HEK293 (cell line): ENCODE measurements at regions not wholly inside any gene's neighbourhood (a gene's known extent, or its start where the extent isn't known, plus 50 kb on each side); places are given as distances from the start of the nearest gene placed in this dataset.

ENCODE experiments used
- CTCF ChIA-PET: fragments of 350-600 bp; formaldehyde crosslinking; extraction: SDS; loops from one replicate; lab custom pipeline; 2021; ENCODE audit warnings: antibody characterized with exemption; lab: Yijun Ruan, JAX
- POLR2A ChIA-PET: fragments of 300-600 bp; formaldehyde crosslinking; extraction: SDS; loops from one replicate; lab custom pipeline; 2020; ENCODE audit warnings: antibody characterized with exemption, inconsistent platforms; lab: Yijun Ruan, JAX
- H3K27ac ChIP-seq: fragments of 200-500 bp; sonication (Bioruptor generic); 2 replicates; pipeline ENCODE4 v1.5.1; 2014; ENCODE audit warnings: low read depth, low read length, control low read depth, inconsistent platforms; ENCODE audit errors: extremely low read depth
- H3K36me3 ChIP-seq, 2 experiments: fragments of 200-500 bp in 1 of 2; sonication (Bioruptor generic) in 1 of 2; 1 replicate in 1 of 2; 2 replicates in 1 of 2; pipeline ENCODE4 v1.5.1; 2014 to 2017; ENCODE audit warnings: inconsistent platforms in 2 of 2, low read length in 2 of 2; ENCODE audit not compliant: control insufficient read depth in 2 of 2, insufficient read depth in 1 of 2
- H3K4me1 ChIP-seq: fragments of 200-500 bp; sonication (Bioruptor generic); 2 replicates; pipeline ENCODE4 v1.5.1; 2014; ENCODE audit warnings: mild to moderate bottlenecking, low read length, inconsistent platforms; ENCODE audit not compliant: control insufficient read depth, insufficient read depth
- H3K4me3 ChIP-seq: 2 replicates; pipeline ENCODE4 v1.5.1; 2011; ENCODE audit warnings: low read depth, mild to moderate bottlenecking, control low read depth, low read length, moderate library complexity
- H3K9me3 ChIP-seq: fragments of 200-500 bp; sonication (Bioruptor generic); 2 replicates; pipeline ENCODE4 v1.5.1; 2014; ENCODE audit warnings: low read depth, low read length, inconsistent platforms; ENCODE audit not compliant: control insufficient read depth, insufficient read depth
- GLI2 ChIP-seq: fragments of 450-650 bp; formaldehyde crosslinking; IDR thresholded peaks from 2 replicates; pipeline ENCODE4; 2017; ENCODE audit warnings: missing biosample characterization, missing genetic modification characterization, low read depth, borderline replicate concordance
- HOXC10 ChIP-seq: sonication (generic); formaldehyde crosslinking; IDR thresholded peaks from 2 replicates; pipeline ENCODE4 v1.8.1; 2023; ENCODE audit warnings: mild to moderate bottlenecking, missing genetic modification reagents
- SETDB1 ChIP-seq: IDR thresholded peaks from one replicate; pipeline ENCODE4 v1.6.1; 2017; ENCODE audit warnings: mild to moderate bottlenecking, low read length, moderate library complexity, mixed read lengths; ENCODE audit not compliant: insufficient read length
- ZBTB7A ChIP-seq: fragments of 450-650 bp; formaldehyde crosslinking; IDR thresholded peaks from 2 replicates; pipeline ENCODE4 v1.5.1; 2016; ENCODE audit warnings: low read depth, missing biosample characterization, missing genetic modification characterization
- ZFHX2 ChIP-seq: fragments of 450-650 bp; formaldehyde crosslinking; conservative IDR thresholded peaks from 2 replicates; pipeline ENCODE4 v1.5.1; 2016; ENCODE audit warnings: missing biosample characterization, missing genetic modification characterization
- ZNF138 ChIP-seq: fragments of 450-650 bp; formaldehyde crosslinking; IDR thresholded peaks from 2 replicates; pipeline ENCODE4 v1.5.1; 2016; ENCODE audit warnings: missing biosample characterization, missing genetic modification characterization, borderline replicate concordance
- ZNF19 ChIP-seq: fragments of 450-650 bp; formaldehyde crosslinking; IDR thresholded peaks from 2 replicates; pipeline ENCODE4; 2016; ENCODE audit warnings: missing biosample characterization, missing genetic modification characterization, low read depth
- ZNF221 ChIP-seq: fragments of 450-650 bp; formaldehyde crosslinking; IDR thresholded peaks from 2 replicates; pipeline ENCODE4 v1.5.1; 2017; ENCODE audit warnings: missing biosample characterization, missing genetic modification characterization, borderline replicate concordance
- ZNF473 ChIP-seq: fragments of 450-650 bp; formaldehyde crosslinking; IDR thresholded peaks from 2 replicates; pipeline ENCODE4 v1.5.1; 2017; ENCODE audit warnings: missing biosample characterization, missing genetic modification characterization
- ZNF621 ChIP-seq: fragments of 450-650 bp; formaldehyde crosslinking; IDR thresholded peaks from 2 replicates; pipeline ENCODE4 v1.5.1; 2017; ENCODE audit warnings: missing biosample characterization, missing genetic modification characterization
- ZNF670 ChIP-seq: fragments of 450-650 bp; formaldehyde crosslinking; IDR thresholded peaks from 2 replicates; pipeline ENCODE4 v1.5.1; 2016; ENCODE audit warnings: missing biosample characterization, missing genetic modification characterization, low read depth
- ZNF677 ChIP-seq: fragments of 450-650 bp; IDR thresholded peaks from 2 replicates; pipeline ENCODE4 v1.5.0; 2018; ENCODE audit warnings: missing biosample characterization, mild to moderate bottlenecking, missing genetic modification characterization, moderate library complexity
- ZNF747 ChIP-seq: fragments of 450-650 bp; formaldehyde crosslinking; IDR thresholded peaks from 2 replicates; pipeline ENCODE4 v1.5.1; 2016; ENCODE audit warnings: missing biosample characterization, missing genetic modification characterization
- TF ChIP-seq, protein P1 (sequence below): fragments of 450-650 bp; formaldehyde crosslinking; conservative IDR thresholded peaks from 2 replicates; pipeline ENCODE4 v1.5.1; 2016; ENCODE audit warnings: low read depth, missing biosample characterization, missing genetic modification characterization
- TF ChIP-seq, protein P2 (sequence below): IDR thresholded peaks from 2 replicates; pipeline ENCODE4 v1.6.1; 2011; ENCODE audit warnings: mild to moderate bottlenecking, low read depth, low read length, borderline replicate concordance

DNA sequence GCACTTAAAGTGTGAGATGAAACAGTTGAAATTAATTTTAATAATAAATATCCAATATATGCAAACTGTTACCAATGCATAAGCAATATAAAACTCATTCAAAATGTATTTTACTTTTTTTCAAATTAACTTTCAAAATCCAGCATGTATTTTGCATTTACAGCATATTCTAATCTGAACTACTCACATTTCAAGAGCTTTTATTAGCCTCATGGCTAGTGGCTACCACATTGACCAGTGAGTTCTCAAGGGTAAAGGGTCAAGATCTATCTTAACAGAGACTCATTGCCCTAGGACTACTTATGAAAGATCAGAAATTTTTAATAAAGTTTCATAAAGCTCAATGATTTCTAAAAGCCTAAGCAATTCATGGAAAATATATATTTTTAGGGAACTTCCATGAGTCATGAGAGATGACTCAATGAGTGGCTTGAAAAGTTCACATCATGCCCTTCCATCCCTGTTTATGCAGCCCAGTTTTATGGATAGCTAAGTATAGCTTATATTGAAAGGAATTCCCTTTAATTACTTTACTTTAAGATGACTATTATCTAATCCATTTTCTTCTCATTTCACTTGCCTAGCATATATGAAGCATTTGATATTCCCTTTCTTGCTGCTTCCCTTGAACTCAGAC, 608.6 kb downstream of the SLCO4C1 start (continued):
- TF ChIP-seq ZNF670 (tag by site-specific recombination) (no peak), ZBTB7A (tag by site-specific recombination) (no peak), ZNF621 (no peak), ZNF473 (tag by site-specific recombination) (no peak)
- TF ChIP-seq, protein P1, sequence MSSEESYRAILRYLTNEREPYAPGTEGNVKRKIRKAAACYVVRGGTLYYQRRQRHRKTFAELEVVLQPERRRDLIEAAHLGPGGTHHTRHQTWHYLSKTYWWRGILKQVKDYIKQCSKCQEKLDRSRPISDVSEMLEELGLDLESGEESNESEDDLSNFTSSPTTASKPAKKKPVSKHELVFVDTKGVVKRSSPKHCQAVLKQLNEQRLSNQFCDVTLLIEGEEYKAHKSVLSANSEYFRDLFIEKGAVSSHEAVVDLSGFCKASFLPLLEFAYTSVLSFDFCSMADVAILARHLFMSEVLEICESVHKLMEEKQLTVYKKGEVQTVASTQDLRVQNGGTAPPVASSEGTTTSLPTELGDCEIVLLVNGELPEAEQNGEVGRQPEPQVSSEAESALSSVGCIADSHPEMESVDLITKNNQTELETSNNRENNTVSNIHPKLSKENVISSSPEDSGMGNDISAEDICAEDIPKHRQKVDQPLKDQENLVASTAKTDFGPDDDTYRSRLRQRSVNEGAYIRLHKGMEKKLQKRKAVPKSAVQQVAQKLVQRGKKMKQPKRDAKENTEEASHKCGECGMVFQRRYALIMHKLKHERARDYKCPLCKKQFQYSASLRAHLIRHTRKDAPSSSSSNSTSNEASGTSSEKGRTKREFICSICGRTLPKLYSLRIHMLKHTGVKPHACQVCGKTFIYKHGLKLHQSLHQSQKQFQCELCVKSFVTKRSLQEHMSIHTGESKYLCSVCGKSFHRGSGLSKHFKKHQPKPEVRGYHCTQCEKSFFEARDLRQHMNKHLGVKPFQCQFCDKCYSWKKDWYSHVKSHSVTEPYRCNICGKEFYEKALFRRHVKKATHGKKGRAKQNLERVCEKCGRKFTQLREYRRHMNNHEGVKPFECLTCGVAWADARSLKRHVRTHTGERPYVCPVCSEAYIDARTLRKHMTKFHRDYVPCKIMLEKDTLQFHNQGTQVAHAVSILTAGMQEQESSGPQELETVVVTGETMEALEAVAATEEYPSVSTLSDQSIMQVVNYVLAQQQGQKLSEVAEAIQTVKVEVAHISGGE, result no peak

DNA sequence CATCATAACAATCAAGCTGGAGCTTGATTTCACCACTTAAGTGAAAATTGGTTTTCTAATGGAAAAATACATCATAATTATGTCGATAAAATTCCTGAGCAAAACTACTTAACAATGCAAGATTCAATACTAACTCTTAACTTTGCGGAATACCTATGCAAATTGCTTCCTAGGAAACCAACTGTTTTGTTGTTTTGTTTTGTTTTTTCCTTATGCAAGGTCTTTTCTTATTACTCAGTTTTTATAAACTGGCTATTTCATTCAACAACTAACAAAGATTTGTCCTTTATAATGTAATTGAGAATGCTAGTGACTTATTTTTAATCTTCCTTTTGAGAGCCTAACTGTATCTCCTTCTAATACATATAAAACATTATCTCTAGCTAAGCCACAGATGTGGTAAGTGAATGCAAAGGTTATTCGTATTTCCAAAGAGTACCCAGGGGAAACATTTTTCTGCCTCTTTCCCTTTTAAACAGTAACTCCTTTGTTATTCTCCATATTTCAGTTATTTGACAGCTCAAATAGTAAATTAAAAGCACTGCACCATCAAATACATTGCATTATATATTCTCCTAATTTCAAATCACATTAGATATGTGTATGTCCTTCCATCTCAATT, 609.4 kb downstream of the SLCO4C1 start:
- TF ChIP-seq, protein P2, sequence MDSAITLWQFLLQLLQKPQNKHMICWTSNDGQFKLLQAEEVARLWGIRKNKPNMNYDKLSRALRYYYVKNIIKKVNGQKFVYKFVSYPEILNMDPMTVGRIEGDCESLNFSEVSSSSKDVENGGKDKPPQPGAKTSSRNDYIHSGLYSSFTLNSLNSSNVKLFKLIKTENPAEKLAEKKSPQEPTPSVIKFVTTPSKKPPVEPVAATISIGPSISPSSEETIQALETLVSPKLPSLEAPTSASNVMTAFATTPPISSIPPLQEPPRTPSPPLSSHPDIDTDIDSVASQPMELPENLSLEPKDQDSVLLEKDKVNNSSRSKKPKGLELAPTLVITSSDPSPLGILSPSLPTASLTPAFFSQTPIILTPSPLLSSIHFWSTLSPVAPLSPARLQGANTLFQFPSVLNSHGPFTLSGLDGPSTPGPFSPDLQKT, result no peak
- TF ChIP-seq HOXC10 (CRISPR knock-in tag), result no peak
- TF ChIP-seq SETDB1, result no peak
- POLR2A ChIA-PET, result no interaction called here
- Histone ChIP-seq H3K4me1 (no peaks in the 10 kb centered on the region), H3K4me3 (no peak overlapping the region), H3K9me3 (no peaks in the 10 kb centered on the region), H3K36me3 (no peaks in the 10 kb centered on the region), H3K27ac (no peak overlapping the region)
- CTCF ChIA-PET, result interaction anchor here (1.1 to 2.3 kb wide), 2 partner anchors 8 to 43 kb away, joined by 3 to 13 read pairs; no protein-coding TSS in a partner anchor

DNA sequence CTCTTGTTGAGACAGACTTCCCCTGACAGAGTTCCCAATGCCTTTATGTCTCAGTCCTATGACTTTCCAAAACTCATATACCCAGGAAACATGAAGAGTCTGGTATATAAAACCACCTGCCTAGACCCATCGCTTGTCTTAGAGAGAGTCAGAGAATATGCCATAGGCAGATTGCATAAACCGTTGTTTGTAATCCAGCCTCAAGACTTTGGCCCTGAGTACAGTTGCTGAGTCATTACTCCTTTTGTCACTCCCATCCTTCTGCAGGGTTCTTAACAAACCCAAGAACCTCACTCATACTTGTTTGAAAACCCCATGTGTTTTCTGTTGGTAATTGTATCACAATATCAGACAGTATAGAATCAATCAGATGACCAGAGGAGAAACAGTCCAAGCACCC, 616.3 kb downstream of the SLCO4C1 start:
- H3K4me3 ChIP-seq, result no peak overlapping the region
- H3K36me3 ChIP-seq, result no peaks in the 10 kb centered on the region
- TF ChIP-seq ZFHX2 (tag by site-specific recombination) (no peak), ZNF138 (tag by site-specific recombination) (no peak), GLI2 (tag by site-specific recombination) (no peak), ZNF670 (tag by site-specific recombination) (no peak), ZNF747 (tag by site-specific recombination) (no peak), ZNF677 (tag by site-specific recombination) (no peak), ZNF221 (tag by site-specific recombination) (no peak), ZNF19 (tag by site-specific recombination) (no peak)
- no peaks in the 10 kb centered on the region for H3K9me3 ChIP-seq
- H3K4me1 ChIP-seq, result no peaks in the 10 kb centered on the region
- H3K27ac ChIP-seq, result no peak overlapping the region
- CTCF ChIA-PET, result interaction anchor here (0.6 to 2.1 kb wide), 7 partner anchors 8 to 1872 kb away, joined by 3 to 13 read pairs (median 4); no protein-coding TSS in a partner anchor
- POLR2A ChIA-PET, result no interaction called here
